Renal cortical epithelial cell (primary cell): ENCODE measurements at regions not wholly inside any gene's neighbourhood (a gene's known extent, or its start where the extent isn't known, plus 50 kb on each side); places are given as distances from the start of the nearest gene placed in this dataset.
"Not testable (repeated sequence)": the region's sequence is repeated elsewhere in the genome, so short reads cannot be mapped to it uniquely, and the experiment has no call there.

Experiments
- DNase-seq: peaks from one replicate; pipeline ENCODE4 v3.0.0-alpha.2; 2011; ENCODE audit warnings: low read depth

- no peak for DNase-seq
Observed at GRCh38 chr5:126677121-126677520, 76.4 kb downstream of the PHAX start.

GRCh38 chr5:126680191-126680817 lies 79.6 kb downstream of the PHAX start:
- DNase-seq, result peak; percentile 37

GRCh38 chr5:126681314-126681713 lies 80.6 kb downstream of the PHAX start:
- not testable (repeated sequence) for DNase-seq

- DNase-seq, result no peak
Observed at GRCh38 chr5:126681970-126682369, 81.2 kb downstream of the PHAX start.

- no peak for DNase-seq
Observed at GRCh38 chr5:126682856-126683255, 82.1 kb downstream of the PHAX start.

GRCh38 chr5:126683912-126684311 lies 83.2 kb downstream of the PHAX start:
- no peak for DNase-seq

- not testable (repeated sequence) for DNase-seq
Observed at GRCh38 chr5:126684656-126685442, 84.1 kb downstream of the PHAX start.

- DNase-seq, result no peak
Observed at GRCh38 chr5:126686451-126687126, 85.8 kb downstream of the PHAX start.

- no peak for DNase-seq
Observed at GRCh38 chr5:126692971-126693370, 84.0 kb upstream of the LMNB1 start.

GRCh38 chr5:126693806-126694205 lies 83.1 kb upstream of the LMNB1 start:
- DNase-seq, result no peak

GRCh38 chr5:126694403-126694802 lies 82.5 kb upstream of the LMNB1 start:
- no peak for DNase-seq

GRCh38 chr5:126695091-126695490 lies 81.8 kb upstream of the LMNB1 start:
- no peak for DNase-seq

- DNase-seq, result no peak
Observed at GRCh38 chr5:126707080-126707479, 69.9 kb upstream of the LMNB1 start.

GRCh38 chr5:126715765-126716164 lies 61.2 kb upstream of the LMNB1 start:
- DNase-seq, result no peak

GRCh38 chr5:126716861-126717260 lies 60.1 kb upstream of the LMNB1 start:
- DNase-seq, result no peak

- peak; percentile 27 for DNase-seq
Observed at GRCh38 chr5:126718236-126718868, 58.6 kb upstream of the LMNB1 start.

GRCh38 chr5:126720369-126720768 lies 56.6 kb upstream of the LMNB1 start:
- no peak for DNase-seq

- DNase-seq, result peak; percentile 14
Observed at GRCh38 chr5:126723643-126724042, 53.3 kb upstream of the LMNB1 start.
